NCI-H1436 treated with DMSO at 0.1 percent for 48 hours (cell line): ENCODE measurements at regions not wholly inside any gene's neighbourhood (a gene's known extent, or its start where the extent isn't known, plus 50 kb on each side); places are given as distances from the start of the nearest gene placed in this dataset.

Experiments used
- DNase-seq: peaks from one replicate; lab custom pipeline; 2025; lab: John Stamatoyannopoulos, UW

GRCh38 chr13:103275081-103275480 lies 208.9 kb upstream of the SLC10A2 start:
- no peak for DNase-seq

- no peak for DNase-seq
Measured at GRCh38 chr13:103273825-103274224, 207.6 kb upstream of the SLC10A2 start.

GRCh38 chr13:103272770-103273169 lies 206.6 kb upstream of the SLC10A2 start:
- DNase-seq, result no peak

GRCh38 chr13:103263448-103263847 lies 197.2 kb upstream of the SLC10A2 start:
- no peak for DNase-seq

GRCh38 chr13:103255587-103256301 lies 189.5 kb upstream of the SLC10A2 start:
- DNase-seq, result no peak

GRCh38 chr13:103250071-103250470 lies 183.9 kb upstream of the SLC10A2 start:
- no peak for DNase-seq

- no peak for DNase-seq
Measured at GRCh38 chr13:103246581-103247200, 180.5 kb upstream of the SLC10A2 start.

GRCh38 chr13:103243495-103243894 lies 177.3 kb upstream of the SLC10A2 start:
- no peak for DNase-seq

- no peak for DNase-seq
Measured at GRCh38 chr13:103238441-103238840, 172.2 kb upstream of the SLC10A2 start.

GRCh38 chr13:103236213-103236612 lies 170.0 kb upstream of the SLC10A2 start:
- no peak for DNase-seq

- DNase-seq, result no peak
Measured at GRCh38 chr13:103229674-103230073, 163.5 kb upstream of the SLC10A2 start.

- DNase-seq, result no peak
Measured at GRCh38 chr13:103224804-103225203, 158.6 kb upstream of the SLC10A2 start.

- no peak for DNase-seq
Measured at GRCh38 chr13:103222683-103223082, 156.5 kb upstream of the SLC10A2 start.

GRCh38 chr13:103218253-103218652 lies 152.0 kb upstream of the SLC10A2 start:
- no peak for DNase-seq

GRCh38 chr13:103213152-103213551 lies 146.9 kb upstream of the SLC10A2 start:
- DNase-seq, result no peak

- DNase-seq, result no peak
Measured at GRCh38 chr13:103210348-103210747, 144.1 kb upstream of the SLC10A2 start.

GRCh38 chr13:103203735-103204330 lies 137.6 kb upstream of the SLC10A2 start:
- no peak for DNase-seq

- no peak for DNase-seq
Measured at GRCh38 chr13:103200118-103200885, 134.1 kb upstream of the SLC10A2 start.

- DNase-seq, result no peak
Measured at GRCh38 chr13:103199380-103200088, 133.3 kb upstream of the SLC10A2 start.

GRCh38 chr13:103196356-103196755 lies 130.1 kb upstream of the SLC10A2 start:
- no peak for DNase-seq

GRCh38 chr13:103195762-103196161 lies 129.5 kb upstream of the SLC10A2 start:
- DNase-seq, result no peak

- no peak for DNase-seq
Measured at GRCh38 chr13:103194871-103195270, 128.7 kb upstream of the SLC10A2 start.
